GM12892 (cell line): ENCODE measurements at regions not wholly inside any gene's neighbourhood (a gene's known extent, or its start where the extent isn't known, plus 50 kb on each side); places are given as distances from the start of the nearest gene placed in this dataset.

Experiments
- POLR2A ChIP-seq: IDR thresholded peaks from 2 replicates; pipeline ENCODE4 v1.6.1; 2011; ENCODE audit warnings: low read depth, low read length, control low read depth
- POLR2AphosphoS5 ChIP-seq: IDR thresholded peaks from 2 replicates; pipeline ENCODE4 v1.6.1; 2011; ENCODE audit warnings: low read depth, low read length, control low read depth
- TAF1 ChIP-seq: IDR thresholded peaks from 2 replicates; pipeline ENCODE4 v1.6.1; 2011; ENCODE audit warnings: low read depth, mild to moderate bottlenecking, control low read depth, low read length, borderline replicate concordance

DNA sequence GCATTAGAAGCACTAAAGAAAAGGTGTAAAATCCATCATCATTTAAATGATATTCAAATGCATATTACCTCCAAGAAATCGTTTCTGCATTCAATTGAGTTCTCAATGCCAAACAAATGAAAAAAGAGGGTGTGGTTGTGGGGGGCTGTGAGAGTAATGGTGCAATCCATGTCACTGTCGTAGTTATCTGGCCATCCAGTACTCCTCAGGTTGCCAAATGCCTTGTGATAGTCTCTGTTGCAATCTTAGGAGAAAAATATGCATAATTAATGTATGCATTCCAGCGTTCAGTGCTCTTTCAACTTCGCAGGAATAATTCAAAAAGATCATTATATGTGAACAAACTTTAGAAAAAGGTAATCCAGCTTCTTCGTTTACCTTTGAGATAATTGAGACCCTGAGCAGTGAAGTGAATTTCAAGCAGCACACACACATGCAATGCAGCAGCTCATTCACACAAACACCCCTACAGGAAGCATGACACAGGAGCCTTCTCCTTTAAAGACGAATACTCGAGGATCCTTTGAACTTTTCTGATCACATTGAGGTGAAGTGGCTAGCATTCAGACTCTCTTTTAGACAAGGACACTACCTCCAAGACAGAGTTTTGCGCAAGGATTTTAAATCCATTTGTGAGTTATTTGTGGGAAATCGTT, 73.4 kb downstream of the OR13A1 start:
- no peak for TF ChIP-seq POLR2A
- TF ChIP-seq POLR2AphosphoS5, result no peak
- no peak for TF ChIP-seq TAF1
